Choroid plexus epithelial cell (primary cell): ENCODE measurements at regions not wholly inside any gene's neighbourhood (a gene's known extent, or its start where the extent isn't known, plus 50 kb on each side); places are given as distances from the start of the nearest gene placed in this dataset.

Source experiments
- DNase-seq: peaks from one replicate; pipeline ENCODE4 v3.0.0-alpha.2; 2010; ENCODE audit warnings: low read depth
- H3K4me3 ChIP-seq: 2 replicates; pipeline ENCODE4 v1.5.1; 2011; ENCODE audit warnings: low read depth, mild to moderate bottlenecking, control low read depth, low read length, moderate library complexity
- CTCF ChIP-seq: conservative IDR thresholded peaks from 2 replicates; pipeline ENCODE4 v1.5.1; 2011; ENCODE audit warnings: low read depth, mild to moderate bottlenecking, control low read depth, inconsistent platforms, low read length, moderate library complexity

GRCh38 chr1:228804173-228804572, 68.9 kb downstream of the RHOU start:
- no peak overlapping the region for H3K4me3 ChIP-seq
- DNase-seq, result no peak
- no peak for TF ChIP-seq CTCF

GRCh38 chr1:228804640-228805413, 69.5 kb downstream of the RHOU start:
- TF ChIP-seq CTCF, result no peak
- DNase-seq, result no peak
- no peak overlapping the region for H3K4me3 ChIP-seq

GRCh38 chr1:228807904-228808605, 72.8 kb downstream of the RHOU start:
- TF ChIP-seq CTCF, result no peak
- H3K4me3 ChIP-seq, result no peak overlapping the region
- no peak for DNase-seq

- no peak overlapping the region for H3K4me3 ChIP-seq
- TF ChIP-seq CTCF, result no peak
- DNase-seq, result no peak
Measured at GRCh38 chr1:228809621-228810394, 74.5 kb downstream of the RHOU start.

- no peak for TF ChIP-seq CTCF
- H3K4me3 ChIP-seq, result no peak overlapping the region
- DNase-seq, result no peak
Measured at GRCh38 chr1:228810395-228810758, 75.1 kb downstream of the RHOU start.

- H3K4me3 ChIP-seq, result no peak overlapping the region
- DNase-seq, result no peak
- TF ChIP-seq CTCF, result no peak
Measured at GRCh38 chr1:228810878-228811711, 75.8 kb downstream of the RHOU start.
